DMS153 (cell line): ENCODE measurements at regions not wholly inside any gene's neighbourhood (a gene's known extent, or its start where the extent isn't known, plus 50 kb on each side); places are given as distances from the start of the nearest gene placed in this dataset.
"Not testable (repeated sequence)": the region's sequence is repeated elsewhere in the genome, so short reads cannot be mapped to it uniquely, and the experiment has no call there.

Source experiments
- DNase-seq: peaks from one replicate; lab custom pipeline; 2025; lab: John Stamatoyannopoulos, UW

DNA sequence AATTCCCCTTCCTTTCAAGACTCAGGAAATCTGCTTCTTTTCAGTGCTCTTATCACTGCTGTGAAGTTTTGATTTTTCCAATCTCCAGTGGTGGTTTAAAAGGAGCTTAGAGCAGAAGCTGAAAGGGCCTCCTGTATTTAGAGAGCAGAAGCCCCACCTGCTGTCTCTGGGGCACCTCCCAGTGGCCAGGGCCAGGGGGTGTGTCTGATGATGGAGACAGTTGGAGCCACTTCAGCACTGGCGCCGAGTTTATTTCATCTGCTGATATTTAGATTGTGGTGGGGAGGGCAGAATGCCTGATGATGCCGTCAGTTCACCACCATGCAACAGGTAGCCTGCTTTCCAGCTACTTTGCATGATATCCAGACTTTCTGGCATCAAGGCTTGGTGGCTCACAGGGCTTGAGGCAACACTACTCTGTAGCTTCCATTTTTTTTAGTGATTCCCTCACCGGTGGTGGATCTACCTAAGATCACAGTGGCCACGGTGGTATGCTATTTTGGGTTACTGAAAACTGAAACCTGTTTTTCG lies 371.9 kb downstream of the KCNRG start:
- peak; percentile 93 for DNase-seq

DNA sequence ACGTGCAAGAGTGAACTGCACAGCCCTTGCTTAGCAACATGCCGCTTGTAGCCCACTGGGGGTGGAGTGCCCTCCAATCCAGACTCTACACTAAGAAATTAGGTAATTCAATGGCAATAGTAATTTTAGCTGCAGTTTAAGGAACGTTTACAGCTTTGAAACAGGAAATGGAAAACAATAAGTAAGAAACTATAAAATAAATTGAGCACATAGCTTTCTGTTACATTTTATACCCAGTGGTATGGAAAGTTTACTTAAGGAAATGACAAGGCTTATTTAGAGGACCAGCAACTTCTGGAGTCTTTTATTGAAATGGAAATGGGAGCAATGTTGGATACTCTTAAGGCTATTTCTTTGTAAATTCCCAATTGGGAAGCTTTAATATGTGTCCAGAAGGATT lies 373.2 kb downstream of the KCNRG start:
- no peak for DNase-seq

DNA sequence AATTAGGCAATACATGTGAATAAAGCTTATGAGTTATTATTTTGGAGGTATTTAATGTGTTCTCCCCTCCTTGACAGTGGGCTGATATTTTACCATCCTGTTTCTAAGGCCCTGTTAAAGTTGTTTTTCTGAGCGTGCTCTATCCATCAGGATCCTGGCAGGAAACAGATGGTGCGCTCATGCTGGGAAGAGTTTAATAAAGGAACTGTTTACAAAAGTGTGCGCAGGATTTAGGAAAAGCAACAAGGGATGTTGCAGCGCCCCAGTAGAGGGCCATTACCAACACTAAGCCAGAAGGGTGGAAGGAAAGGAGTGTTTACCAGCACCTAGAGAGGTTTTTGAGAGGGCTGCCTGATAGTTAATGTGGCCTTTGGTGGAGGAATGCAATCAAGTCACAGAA lies 374.5 kb downstream of the KCNRG start:
- DNase-seq = peak; percentile 85

DNA sequence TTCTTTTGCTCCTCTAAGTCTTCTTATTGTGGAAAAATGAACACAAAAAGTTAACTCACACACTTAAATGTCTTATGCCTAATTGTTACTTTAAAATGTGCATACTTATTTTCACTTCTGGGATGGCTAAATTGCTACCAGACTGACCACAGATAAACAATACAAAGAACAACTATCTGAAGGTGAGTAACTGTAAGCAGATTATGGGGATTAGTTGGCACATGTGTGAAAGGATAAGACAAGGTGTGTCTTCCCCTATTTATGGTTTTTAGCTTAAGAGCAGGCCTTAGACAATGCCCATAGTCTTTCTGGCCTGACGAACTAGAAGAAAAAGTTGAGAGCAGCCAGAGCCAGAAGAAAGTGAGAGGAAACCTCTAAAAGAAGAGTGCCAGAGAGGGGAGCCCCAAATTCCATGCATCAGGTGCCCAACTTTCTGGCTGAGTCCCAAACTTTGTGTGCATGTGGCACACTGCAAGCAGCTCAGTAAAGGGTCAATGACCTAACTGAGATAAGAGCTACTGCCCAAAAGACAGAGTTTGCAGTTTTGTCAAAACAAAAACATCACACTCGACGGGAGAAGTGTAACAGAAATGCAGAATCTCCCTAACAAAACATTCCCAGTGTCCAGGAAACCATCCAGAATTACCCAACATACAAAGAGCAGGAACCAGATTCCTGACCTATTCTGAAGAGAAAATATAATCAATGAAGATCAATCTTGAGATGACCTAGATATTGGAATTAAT lies 375.4 kb downstream of the KCNRG start:
- DNase-seq = no peak

DNA sequence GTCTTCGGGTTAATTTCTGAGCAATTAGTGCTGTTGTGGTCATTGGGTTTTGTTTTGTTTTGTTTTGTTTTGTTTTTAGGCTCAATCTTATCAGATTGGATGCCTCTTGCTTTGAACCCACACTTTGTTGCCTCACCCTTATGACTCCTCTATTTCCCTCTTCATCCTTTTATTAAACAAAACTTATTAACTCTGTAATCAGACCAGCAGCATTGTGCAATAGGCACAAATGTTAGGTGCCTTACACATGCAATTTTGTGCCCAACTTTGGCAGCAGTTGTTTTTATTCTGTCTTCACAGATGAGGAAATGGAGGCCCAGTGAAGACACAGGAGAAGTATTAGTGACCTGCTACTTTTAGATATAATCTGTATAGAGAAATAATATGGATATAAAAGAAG lies 377.7 kb downstream of the KCNRG start:
- no peak for DNase-seq

DNA sequence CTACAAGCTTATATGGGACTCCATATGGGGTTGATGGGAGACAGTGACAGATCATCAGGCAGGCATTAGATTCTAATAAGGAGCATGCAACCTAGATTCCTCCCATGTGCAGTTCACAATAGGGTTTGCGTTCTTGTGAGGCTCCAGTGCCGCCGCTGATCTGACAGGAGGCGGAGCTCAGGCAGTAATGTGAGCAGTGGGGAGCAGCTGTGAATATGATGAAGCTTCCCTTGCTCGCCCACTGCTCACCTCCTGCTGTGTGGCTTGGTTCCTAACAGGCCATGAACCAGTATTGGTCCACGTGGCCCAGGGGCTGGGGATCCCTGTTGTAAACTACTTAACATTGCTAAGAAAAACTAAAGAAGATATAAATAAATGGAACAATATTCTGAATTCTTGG lies 378.4 kb downstream of the KCNRG start:
- peak; percentile 55 for DNase-seq

DNA sequence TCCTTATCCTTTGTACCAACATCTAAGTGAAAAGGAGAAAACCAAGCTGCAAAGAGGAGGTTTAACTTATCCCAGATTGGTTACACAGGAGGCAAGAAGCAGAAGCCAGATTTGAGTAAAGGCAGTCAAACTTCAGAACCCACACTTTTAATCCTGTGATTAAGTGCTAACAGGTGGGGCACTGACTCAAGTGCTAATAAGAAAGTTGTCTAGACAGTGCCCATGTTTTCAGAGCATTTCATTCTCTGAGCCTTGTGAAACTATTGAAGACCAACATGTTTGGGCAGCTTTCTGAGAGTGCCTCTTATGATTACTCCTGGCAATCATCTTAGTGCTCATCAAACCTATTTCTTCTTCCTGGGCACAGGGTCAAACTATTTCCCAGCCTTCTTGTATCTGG lies 380.8 kb downstream of the KCNRG start:
- DNase-seq = no peak

GRCh38 chr13:50396618-50397017 lies 381.4 kb downstream of the KCNRG start:
- not testable (repeated sequence) for DNase-seq

- DNase-seq = no peak
These were observed 384.9 kb downstream of the KCNRG start for GRCh38 chr13:50400035-50400726.

GRCh38 chr13:50401049-50401505 lies 385.8 kb downstream of the KCNRG start:
- peak; percentile 30 for DNase-seq

DNA sequence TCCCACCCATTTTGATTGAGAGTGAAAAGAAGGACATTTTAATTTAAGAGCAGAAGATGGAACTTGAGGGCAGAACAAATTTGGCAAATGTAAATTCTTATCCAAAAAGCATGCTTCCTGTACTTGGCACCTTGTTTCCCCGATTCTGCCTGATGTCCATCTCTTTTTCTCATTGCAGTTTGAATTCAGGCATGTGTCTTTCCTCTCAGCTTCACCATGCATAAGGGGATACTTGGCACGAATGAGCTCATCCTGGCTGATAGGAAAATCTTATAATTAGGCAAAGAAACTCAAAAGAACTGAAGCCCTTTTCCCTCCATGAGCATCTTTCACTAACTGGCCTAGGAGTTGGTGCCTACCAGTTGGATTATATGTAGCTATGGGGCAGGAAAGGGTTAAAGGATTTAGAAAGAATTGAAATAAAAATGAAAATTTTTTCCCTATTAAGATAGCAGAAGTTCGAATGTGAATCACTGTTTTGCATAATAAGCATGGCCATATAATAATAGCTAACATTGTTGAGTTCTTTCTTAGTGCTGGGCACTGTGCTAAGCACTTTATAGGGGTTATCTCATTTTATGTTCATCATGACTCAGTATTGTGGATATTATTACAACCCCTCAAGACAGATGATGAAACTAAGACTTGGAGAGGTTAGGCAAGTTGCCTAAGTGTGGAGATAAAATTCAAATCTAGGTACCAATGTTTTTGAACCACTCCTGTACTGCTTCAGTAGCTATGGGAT lies 386.6 kb downstream of the KCNRG start:
- no peak for DNase-seq

DNA sequence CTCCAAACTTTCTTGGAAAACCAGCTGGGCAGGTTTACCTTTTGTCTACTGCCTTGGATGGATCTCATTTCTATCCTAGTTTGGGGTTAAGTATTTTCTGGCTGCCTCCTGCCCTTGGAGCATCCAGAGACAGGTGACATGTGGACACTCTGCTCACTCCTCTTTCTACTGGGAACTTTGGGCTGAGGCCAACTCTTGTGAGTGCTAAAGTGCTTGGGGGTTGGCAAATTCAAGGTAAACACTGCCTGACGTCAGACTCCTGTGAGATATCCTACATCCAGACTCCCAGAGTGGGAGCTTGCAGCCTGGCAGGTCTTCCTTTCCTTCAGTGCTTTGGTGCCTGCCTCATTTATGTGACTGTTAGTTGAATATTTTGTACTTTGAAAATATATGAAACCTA lies 388.1 kb downstream of the KCNRG start:
- peak; percentile 88 for DNase-seq

GRCh38 chr13:50404116-50404515 lies 388.9 kb downstream of the KCNRG start:
- no peak for DNase-seq

DNA sequence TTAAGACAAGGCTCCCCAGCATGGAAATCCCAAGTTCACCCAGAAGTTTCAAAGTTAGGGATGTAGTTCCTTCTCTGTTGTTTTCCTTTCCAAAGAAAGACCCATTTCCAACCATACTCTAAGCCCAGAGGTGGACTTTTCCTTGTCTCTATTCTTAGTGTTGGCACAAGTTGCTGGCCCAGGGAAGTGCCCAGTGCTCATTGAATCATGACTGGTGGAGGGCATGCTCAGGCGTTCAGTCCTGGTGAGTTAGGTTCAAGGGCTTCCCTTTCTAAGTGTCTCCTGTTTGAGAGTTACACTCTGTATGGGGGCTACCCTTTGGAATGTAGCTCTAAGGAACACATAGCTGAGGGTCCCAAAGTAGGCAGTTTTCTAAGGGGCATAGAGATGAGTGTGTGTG lies 389.5 kb downstream of the KCNRG start:
- DNase-seq = no peak

GRCh38 chr13:50406831-50407230 lies 391.6 kb downstream of the KCNRG start:
- DNase-seq = peak; percentile 67

- no peak for DNase-seq
These were observed 392.8 kb downstream of the KCNRG start for GRCh38 chr13:50408068-50408467.

- DNase-seq = no peak
These were observed 394.0 kb downstream of the KCNRG start for GRCh38 chr13:50409220-50409619.

DNA sequence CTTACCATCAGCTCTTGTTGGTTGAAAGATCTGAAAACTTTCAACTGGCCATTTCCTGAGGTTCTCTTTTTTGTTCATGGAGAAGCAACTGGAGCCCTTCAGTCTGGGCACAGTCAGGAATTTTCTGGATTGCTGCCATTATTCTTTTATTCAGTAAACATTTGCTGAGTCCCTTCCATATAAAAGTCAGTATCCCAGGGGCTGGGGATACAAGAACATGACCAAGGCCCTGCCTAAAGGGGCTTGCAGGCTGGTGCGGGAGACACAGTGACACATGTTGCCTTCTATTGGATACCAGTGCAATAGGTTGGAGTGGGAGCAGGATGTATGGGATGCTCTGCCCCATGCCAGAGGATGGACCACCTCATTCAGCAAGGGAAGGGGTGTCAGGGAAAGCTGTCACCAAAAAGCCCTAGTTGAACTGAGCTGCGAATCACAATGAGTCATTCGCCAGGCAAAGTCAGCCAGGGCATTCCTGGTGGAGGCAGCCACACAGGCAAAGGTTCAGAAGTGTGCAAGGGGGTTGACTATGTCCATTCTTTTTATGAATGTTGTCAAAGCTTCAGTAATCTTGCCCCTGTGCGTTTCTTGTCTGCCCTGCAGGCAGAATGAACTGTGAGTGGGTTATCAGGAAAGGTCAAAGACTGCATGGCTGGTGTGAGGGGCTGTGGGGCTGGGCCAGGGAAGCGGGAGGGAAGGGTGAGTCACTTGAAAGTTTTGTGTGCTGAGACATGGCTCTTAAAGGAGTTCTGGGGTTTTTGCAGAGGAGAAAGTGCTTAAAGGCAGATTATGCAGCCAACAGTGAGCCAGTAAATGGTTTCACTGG lies 395.9 kb downstream of the KCNRG start:
- DNase-seq = no peak

DNA sequence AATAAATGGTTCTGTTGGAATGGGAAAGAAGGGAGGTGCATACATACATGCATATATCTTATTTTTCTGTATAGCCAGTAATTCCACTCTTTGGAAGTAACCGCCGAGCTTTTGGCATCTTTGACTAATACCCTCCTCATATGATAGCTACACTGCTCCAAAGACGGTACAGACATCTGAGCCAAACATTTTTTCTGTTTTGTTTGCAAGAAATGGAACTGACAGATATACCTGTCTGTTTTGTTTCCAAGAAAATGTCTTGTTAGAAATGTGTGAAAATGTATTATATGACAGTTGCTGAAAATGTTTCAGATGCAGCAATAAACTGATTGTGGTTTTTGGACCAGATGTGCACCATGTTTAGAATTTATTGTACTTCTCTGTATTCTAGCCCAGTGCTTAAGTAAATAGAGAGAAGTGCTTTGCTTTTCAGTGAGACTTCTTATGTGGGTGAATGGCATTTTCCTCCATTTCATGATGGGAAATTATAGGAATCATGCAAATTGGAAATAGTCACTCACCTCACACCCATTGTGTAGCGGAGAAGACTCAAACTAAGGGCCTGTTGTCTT lies 396.9 kb downstream of the KCNRG start:
- DNase-seq = no peak

DNA sequence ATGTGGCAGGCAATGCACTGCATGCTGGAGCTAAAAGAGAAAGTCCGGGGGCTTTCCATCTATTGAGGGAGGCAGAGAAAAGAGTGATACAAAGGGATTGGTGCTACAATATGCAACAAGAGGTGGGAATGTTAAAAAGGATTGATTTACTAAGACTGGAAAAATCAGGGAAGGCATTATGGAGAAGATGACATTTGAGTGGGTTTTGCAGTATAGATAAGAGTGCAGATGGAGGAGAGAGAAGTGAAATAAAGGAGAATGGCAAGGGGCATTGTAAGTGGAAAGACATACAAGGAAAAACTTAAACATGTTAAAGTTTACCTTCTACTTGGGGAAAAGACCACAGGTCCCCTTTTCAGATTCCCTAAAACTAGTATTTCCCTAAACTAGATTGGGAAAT lies 399.4 kb downstream of the KCNRG start:
- DNase-seq = no peak

- DNase-seq = no peak
These were observed 400.2 kb downstream of the KCNRG start for GRCh38 chr13:50415428-50415827.
